22Rv1 (cell line): ENCODE measurements at regions not wholly inside any gene's neighbourhood (a gene's known extent, or its start where the extent isn't known, plus 50 kb on each side); places are given as distances from the start of the nearest gene placed in this dataset.

ENCODE experiments used
- ZFX ChIP-seq: fragments of 450-650 bp; IDR thresholded peaks from 2 replicates; pipeline ENCODE4 v1.6.1; 2017; ENCODE audit warnings: antibody characterized with exemption, borderline replicate concordance
- TF ChIP-seq, protein P1 (sequence below): fragments of 450-650 bp; IDR thresholded peaks from 2 replicates; pipeline ENCODE4 v1.5.1; 2017; ENCODE audit warnings: mild to moderate bottlenecking

DNA sequence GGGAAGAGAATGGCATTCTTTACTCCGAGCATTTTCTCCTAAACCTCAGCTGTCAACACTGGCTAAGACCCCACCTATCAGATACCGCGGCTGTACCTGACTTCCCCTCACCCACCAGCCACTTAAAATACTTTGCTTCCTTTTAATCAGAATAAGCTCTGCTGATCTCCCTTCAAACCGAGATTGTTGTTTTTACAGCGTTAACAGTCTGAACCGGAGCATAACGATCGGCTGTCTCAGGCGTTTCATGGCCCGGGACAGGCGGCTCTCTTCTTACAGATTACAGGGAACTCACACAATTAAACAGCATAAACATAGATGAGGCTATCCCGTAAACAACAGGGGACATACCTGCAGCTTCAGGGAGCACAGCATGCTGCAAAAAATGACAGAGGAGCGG is 174.3 kb upstream of the RNF32 start:
- TF ChIP-seq, protein P1, sequence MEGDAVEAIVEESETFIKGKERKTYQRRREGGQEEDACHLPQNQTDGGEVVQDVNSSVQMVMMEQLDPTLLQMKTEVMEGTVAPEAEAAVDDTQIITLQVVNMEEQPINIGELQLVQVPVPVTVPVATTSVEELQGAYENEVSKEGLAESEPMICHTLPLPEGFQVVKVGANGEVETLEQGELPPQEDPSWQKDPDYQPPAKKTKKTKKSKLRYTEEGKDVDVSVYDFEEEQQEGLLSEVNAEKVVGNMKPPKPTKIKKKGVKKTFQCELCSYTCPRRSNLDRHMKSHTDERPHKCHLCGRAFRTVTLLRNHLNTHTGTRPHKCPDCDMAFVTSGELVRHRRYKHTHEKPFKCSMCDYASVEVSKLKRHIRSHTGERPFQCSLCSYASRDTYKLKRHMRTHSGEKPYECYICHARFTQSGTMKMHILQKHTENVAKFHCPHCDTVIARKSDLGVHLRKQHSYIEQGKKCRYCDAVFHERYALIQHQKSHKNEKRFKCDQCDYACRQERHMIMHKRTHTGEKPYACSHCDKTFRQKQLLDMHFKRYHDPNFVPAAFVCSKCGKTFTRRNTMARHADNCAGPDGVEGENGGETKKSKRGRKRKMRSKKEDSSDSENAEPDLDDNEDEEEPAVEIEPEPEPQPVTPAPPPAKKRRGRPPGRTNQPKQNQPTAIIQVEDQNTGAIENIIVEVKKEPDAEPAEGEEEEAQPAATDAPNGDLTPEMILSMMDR, result no peak
- TF ChIP-seq ZFX, result no peak
